ENCODE measurements at regions not wholly inside any gene's neighbourhood (a gene's known extent, or its start where the extent isn't known, plus 50 kb on each side); places are given as distances from the start of the nearest gene placed in this dataset.

GRCh38 chr2:5986801-5987787 is 294.9 kb downstream of the SOX11 start:
- no peak for DNase-seq (ENCODE audit: low read depth)

- no peak for DNase-seq (ENCODE audit: low read depth)
Observed at GRCh38 chr2:5988120-5988519, 295.9 kb downstream of the SOX11 start.

GRCh38 chr2:5990086-5990485 is 297.9 kb downstream of the SOX11 start:
- no peak for DNase-seq (ENCODE audit: low read depth)

- no peak for DNase-seq (ENCODE audit: low read depth)
Observed at GRCh38 chr2:5991305-5991968, 299.3 kb downstream of the SOX11 start.

- DNase-seq (ENCODE audit: low read depth) = no peak
Observed at GRCh38 chr2:5995832-5996231, 303.6 kb downstream of the SOX11 start.

- no peak for DNase-seq (ENCODE audit: low read depth)
Observed at GRCh38 chr2:6008186-6008585, 316.0 kb downstream of the SOX11 start.

- no peak for DNase-seq (ENCODE audit: low read depth)
Observed at GRCh38 chr2:6008726-6009125, 316.5 kb downstream of the SOX11 start.

- no peak for DNase-seq (ENCODE audit: low read depth)
Observed at GRCh38 chr2:6010163-6010562, 318.0 kb downstream of the SOX11 start.

- DNase-seq (ENCODE audit: low read depth) = no peak
Observed at GRCh38 chr2:6011921-6012320, 319.7 kb downstream of the SOX11 start.

GRCh38 chr2:6017736-6018286 is 325.6 kb downstream of the SOX11 start:
- DNase-seq (ENCODE audit: low read depth) = no peak

- no peak for DNase-seq (ENCODE audit: low read depth)
Observed at GRCh38 chr2:6024229-6024628, 332.0 kb downstream of the SOX11 start.

- no peak for DNase-seq (ENCODE audit: low read depth)
Observed at GRCh38 chr2:6024784-6025183, 332.6 kb downstream of the SOX11 start.

- DNase-seq (ENCODE audit: low read depth) = no peak
Observed at GRCh38 chr2:6025391-6025790, 333.2 kb downstream of the SOX11 start.

- DNase-seq (ENCODE audit: low read depth) = no peak
Observed at GRCh38 chr2:6027066-6027465, 334.9 kb downstream of the SOX11 start.

GRCh38 chr2:6031200-6031867 is 339.1 kb downstream of the SOX11 start:
- DNase-seq (ENCODE audit: low read depth) = no peak

- DNase-seq (ENCODE audit: low read depth) = no peak
Observed at GRCh38 chr2:6036211-6036610, 344.0 kb downstream of the SOX11 start.

- DNase-seq (ENCODE audit: low read depth) = no peak
Observed at GRCh38 chr2:6043238-6043637, 351.1 kb downstream of the SOX11 start.

GRCh38 chr2:6052649-6053048 is 360.5 kb downstream of the SOX11 start:
- DNase-seq (ENCODE audit: low read depth) = no peak

- DNase-seq (ENCODE audit: low read depth) = no peak
Observed at GRCh38 chr2:6053743-6054142, 361.6 kb downstream of the SOX11 start.

- DNase-seq (ENCODE audit: low read depth) = no peak
Observed at GRCh38 chr2:6054161-6054671, 362.0 kb downstream of the SOX11 start.

- no peak for DNase-seq (ENCODE audit: low read depth)
Observed at GRCh38 chr2:6060992-6061663, 368.9 kb downstream of the SOX11 start.
